ENCODE measurements at regions not wholly inside any gene's neighbourhood (a gene's known extent, or its start where the extent isn't known, plus 50 kb on each side); places are given as distances from the start of the nearest gene placed in this dataset.

- no peak for DNase-seq
These were observed 55.5 kb upstream of the SLC8A1 start for GRCh38 chr2:40507432-40507831.

GRCh38 chr2:40510304-40510703, 58.4 kb upstream of the SLC8A1 start:
- DNase-seq, result no peak

- peak; percentile 78 for DNase-seq
These were observed 59.8 kb upstream of the SLC8A1 start for GRCh38 chr2:40511661-40512213.

GRCh38 chr2:40512256-40512655, 60.4 kb upstream of the SLC8A1 start:
- DNase-seq, result no peak

GRCh38 chr2:40513201-40513600, 61.3 kb upstream of the SLC8A1 start:
- no peak for DNase-seq

- no peak for DNase-seq
These were observed 64.7 kb upstream of the SLC8A1 start for GRCh38 chr2:40516604-40517003.

GRCh38 chr2:40528564-40528963, 76.7 kb upstream of the SLC8A1 start:
- DNase-seq, result no peak

GRCh38 chr2:40531359-40531758, 79.5 kb upstream of the SLC8A1 start:
- DNase-seq, result no peak

- peak; percentile 8 for DNase-seq
These were observed 82.6 kb upstream of the SLC8A1 start for GRCh38 chr2:40534528-40534927.

- no peak for DNase-seq
These were observed 84.1 kb upstream of the SLC8A1 start for GRCh38 chr2:40535972-40536371.

- DNase-seq, result no peak
These were observed 88.1 kb upstream of the SLC8A1 start for GRCh38 chr2:40540026-40540425.

GRCh38 chr2:40543381-40543780, 91.5 kb upstream of the SLC8A1 start:
- no peak for DNase-seq

GRCh38 chr2:40544072-40544471, 92.2 kb upstream of the SLC8A1 start:
- no peak for DNase-seq

GRCh38 chr2:40545645-40546044, 93.8 kb upstream of the SLC8A1 start:
- DNase-seq, result no peak

GRCh38 chr2:40546439-40547191, 94.7 kb upstream of the SLC8A1 start:
- DNase-seq, result no peak

- no peak for DNase-seq
These were observed 96.6 kb upstream of the SLC8A1 start for GRCh38 chr2:40548521-40548920.

- no peak for DNase-seq
These were observed 98.2 kb upstream of the SLC8A1 start for GRCh38 chr2:40550085-40550484.

GRCh38 chr2:40551081-40551480, 99.2 kb upstream of the SLC8A1 start:
- no peak for DNase-seq

- DNase-seq, result peak; percentile 49
These were observed 102.9 kb upstream of the SLC8A1 start for GRCh38 chr2:40554665-40555294.

GRCh38 chr2:40556293-40556692, 104.4 kb upstream of the SLC8A1 start:
- DNase-seq, result peak; percentile 53

GRCh38 chr2:40556739-40557138, 104.8 kb upstream of the SLC8A1 start:
- DNase-seq, result peak; percentile 17

GRCh38 chr2:40558761-40559160, 106.9 kb upstream of the SLC8A1 start:
- DNase-seq, result no peak

GRCh38 chr2:40559175-40559574, 107.3 kb upstream of the SLC8A1 start:
- peak; percentile 4 for DNase-seq

- no peak for DNase-seq
These were observed 112.3 kb upstream of the SLC8A1 start for GRCh38 chr2:40564184-40564583.
